GM20000 (cell line): ENCODE measurements at regions not wholly inside any gene's neighbourhood (a gene's known extent, or its start where the extent isn't known, plus 50 kb on each side); places are given as distances from the start of the nearest gene placed in this dataset.

ENCODE experiments used
- DNase-seq: peaks from one replicate; pipeline ENCODE4 v3.0.0; 2012; ENCODE audit warnings: low spot score
- TF ChIP-seq, protein P1 (sequence below): IDR thresholded peaks from 2 replicates; pipeline ENCODE4 v1.5.1; 2012; ENCODE audit warnings: mild to moderate bottlenecking, control low read depth; ENCODE audit errors: extremely low read depth, missing control alignments

DNA sequence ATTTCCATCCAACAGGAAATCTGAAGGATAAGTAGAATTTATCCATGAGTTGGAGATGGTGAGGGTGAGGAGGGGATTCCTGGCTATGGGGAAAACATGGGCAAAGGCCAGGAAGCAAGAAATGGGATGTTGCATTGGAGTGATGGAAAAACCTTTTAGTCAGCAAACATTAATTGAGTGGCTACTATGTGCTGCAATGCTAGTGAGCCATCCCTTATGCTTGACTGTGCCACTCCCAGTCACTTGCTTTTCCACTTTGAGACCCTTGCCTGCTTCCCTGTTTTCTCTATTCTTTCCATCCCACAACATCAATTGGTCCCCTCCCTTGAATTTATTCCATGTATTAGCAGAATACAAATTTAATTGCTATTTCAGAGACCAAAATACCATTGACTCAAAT is 252.7 kb upstream of the HABP2 start:
- no peak for DNase-seq
- TF ChIP-seq, protein P1, sequence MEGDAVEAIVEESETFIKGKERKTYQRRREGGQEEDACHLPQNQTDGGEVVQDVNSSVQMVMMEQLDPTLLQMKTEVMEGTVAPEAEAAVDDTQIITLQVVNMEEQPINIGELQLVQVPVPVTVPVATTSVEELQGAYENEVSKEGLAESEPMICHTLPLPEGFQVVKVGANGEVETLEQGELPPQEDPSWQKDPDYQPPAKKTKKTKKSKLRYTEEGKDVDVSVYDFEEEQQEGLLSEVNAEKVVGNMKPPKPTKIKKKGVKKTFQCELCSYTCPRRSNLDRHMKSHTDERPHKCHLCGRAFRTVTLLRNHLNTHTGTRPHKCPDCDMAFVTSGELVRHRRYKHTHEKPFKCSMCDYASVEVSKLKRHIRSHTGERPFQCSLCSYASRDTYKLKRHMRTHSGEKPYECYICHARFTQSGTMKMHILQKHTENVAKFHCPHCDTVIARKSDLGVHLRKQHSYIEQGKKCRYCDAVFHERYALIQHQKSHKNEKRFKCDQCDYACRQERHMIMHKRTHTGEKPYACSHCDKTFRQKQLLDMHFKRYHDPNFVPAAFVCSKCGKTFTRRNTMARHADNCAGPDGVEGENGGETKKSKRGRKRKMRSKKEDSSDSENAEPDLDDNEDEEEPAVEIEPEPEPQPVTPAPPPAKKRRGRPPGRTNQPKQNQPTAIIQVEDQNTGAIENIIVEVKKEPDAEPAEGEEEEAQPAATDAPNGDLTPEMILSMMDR: no peak

DNA sequence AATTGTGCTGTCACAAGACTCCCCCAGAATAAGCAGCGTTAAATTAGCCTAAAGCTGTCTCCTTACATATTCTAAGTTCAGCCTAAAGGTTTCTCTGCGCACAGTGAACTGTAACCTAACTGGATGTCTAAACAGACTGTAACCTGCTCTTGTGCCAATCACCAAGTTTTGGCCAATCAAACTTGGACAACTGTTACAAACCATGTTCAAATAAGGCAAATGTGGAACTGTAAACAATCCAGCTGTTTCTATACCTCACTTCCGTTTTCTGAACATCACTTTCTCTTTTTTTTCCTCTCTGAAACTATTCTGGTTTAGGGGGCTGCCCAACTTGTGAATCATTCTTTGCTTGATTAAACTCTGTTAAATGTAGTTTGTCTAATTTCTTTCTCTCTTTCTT is 252.2 kb upstream of the HABP2 start:
- TF ChIP-seq, protein P1: no peak
- no peak for DNase-seq

DNA sequence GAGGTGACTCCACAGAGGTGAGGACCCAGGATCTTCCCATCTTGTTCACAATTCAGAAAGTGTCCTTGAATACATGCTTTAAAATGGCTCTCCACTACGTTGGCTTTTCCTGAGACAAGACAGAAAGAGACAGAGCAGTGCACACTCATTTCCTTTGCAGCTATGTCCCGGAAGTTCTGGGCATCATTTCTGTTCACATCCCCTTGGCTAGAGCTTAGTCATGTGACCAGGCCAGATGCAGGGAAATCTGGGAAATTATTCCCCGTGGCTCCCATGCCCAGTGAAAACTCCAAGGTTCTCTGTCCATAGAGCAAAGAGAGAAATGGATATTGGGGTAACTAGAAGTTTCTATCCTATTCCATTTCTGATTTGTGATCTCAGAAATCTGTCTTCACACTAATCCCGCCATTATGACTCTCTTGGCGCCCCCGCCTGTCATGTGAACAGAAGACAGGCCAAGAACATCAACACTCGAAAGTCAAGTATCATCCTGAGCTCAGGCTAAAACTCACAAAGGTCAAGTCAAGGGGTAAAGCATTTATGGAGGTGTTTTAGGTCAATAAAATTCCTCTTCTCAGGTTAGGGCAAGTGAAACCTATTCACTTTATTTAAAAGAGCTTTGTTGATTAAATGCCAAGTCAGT is 251.4 kb upstream of the HABP2 start:
- TF ChIP-seq, protein P1: no peak
- DNase-seq: no peak

DNA sequence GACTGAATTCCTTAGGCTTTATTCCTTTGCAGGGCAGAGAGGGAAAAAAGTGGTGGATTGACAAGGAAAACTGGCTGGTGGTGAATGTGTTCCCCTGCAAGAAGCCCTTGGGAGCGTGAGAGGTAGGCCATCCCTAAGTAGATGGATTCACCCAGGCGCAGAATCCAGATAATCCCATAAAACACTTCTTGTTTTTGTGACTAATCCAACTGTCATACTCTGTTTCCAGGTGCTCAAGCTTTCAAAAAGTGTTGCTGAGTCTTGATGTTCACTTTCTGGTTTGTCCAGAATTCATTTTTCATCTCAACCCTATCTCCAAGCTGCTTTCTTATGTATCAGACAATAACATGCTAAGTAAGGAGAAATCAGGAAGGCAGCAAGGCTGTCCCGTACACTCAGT is 250.8 kb upstream of the HABP2 start:
- no peak for DNase-seq
- TF ChIP-seq, protein P1: no peak

DNA sequence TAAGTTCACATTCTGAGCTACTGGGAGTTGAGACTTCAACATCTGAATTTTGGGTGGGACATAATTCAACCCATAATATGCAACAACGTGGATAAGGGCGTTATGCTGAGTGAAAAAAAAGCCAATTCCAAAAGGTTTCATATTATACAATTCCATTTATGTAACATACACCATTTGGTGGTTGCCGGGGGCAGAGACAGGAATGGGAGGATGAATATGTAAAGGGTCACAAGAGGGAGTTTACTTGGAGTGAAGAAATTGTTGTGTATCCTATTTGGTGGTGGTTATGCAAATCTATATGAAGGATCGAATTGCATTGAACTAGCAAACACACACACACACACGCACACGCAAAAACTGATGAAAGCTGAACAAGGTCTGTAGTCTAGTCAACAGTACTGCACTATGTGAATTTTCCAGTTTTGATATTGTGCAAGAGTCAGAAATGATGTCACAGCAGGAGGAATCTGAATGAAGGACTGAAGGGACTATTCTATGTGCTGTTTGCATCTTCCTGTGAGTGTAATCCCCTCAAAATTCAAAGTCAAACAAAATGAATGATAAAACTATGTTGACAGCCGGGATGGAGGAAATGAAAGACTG is 249.2 kb upstream of the HABP2 start:
- DNase-seq: no peak
- TF ChIP-seq, protein P1: no peak

DNA sequence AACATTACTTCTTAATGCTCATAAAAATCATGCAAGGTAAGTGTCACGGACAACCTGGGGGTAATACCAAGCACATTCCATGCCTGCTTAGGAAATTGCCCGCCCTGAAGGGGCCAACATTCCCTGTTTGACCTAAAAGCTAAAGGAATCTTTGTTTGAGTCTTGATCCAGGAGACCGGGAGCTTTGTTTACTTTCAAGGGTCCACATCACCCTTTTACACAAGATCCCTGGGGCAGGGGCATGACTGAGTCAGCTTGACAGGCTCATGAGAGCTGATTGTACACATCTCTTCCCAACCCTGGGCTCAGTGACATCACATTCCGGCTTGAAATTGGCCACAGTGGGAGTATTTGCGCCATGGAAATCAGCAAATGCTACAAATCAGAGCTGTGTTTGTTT is 248.1 kb upstream of the HABP2 start:
- TF ChIP-seq, protein P1: no peak
- no peak for DNase-seq

DNA sequence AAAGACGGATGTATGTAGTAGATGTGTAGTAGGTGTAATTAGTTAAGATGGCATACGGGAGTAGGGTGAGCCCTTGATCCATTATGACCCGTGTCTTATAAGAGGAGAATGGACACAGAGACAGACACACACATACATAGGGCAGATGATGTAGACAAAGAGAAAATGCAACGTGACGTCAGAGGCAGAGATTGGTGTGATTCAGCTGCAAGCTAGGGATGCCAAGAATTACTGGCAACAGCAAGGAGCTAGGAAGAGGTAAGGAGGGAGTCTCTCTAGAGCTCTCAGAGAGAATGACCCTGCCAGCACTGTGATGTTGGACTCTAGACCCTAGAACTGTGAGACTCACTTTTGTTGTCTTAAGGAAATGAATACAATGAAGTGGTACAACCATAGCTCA is 247.0 kb upstream of the HABP2 start:
- no peak for DNase-seq
- TF ChIP-seq, protein P1: no peak
